GM18858 (cell line): ENCODE measurements at regions not wholly inside any gene's neighbourhood (a gene's known extent, or its start where the extent isn't known, plus 50 kb on each side); places are given as distances from the start of the nearest gene placed in this dataset.
"Not testable (repeated sequence)": the region's sequence is repeated elsewhere in the genome, so short reads cannot be mapped to it uniquely, and the experiment has no call there.

Source experiments
- ATAC-seq: cut with Tn5 transposase; IDR thresholded peaks from one replicate; pipeline ENCODE4 v1.9.1; 2021; ENCODE audit not compliant: unreplicated experiment

- no peak for ATAC-seq
Observed at GRCh38 chr5:165014439-165014838, 1509.0 kb downstream of the MAT2B start.

- no peak for ATAC-seq
Observed at GRCh38 chr5:165015126-165015525, 1509.7 kb downstream of the MAT2B start.

- no peak for ATAC-seq
Observed at GRCh38 chr5:165015547-165015946, 1510.1 kb downstream of the MAT2B start.

GRCh38 chr5:165026971-165027370 is 1521.6 kb downstream of the MAT2B start:
- ATAC-seq, result no peak

- ATAC-seq, result no peak
Observed at GRCh38 chr5:165028356-165028755, 1522.9 kb downstream of the MAT2B start.

GRCh38 chr5:165029099-165029870 is 1523.9 kb downstream of the MAT2B start:
- no peak for ATAC-seq

GRCh38 chr5:165030971-165031370 is 1525.6 kb downstream of the MAT2B start:
- ATAC-seq, result no peak

GRCh38 chr5:165031371-165031770 is 1526.0 kb downstream of the MAT2B start:
- ATAC-seq, result no peak

GRCh38 chr5:165035520-165035919 is 1530.1 kb downstream of the MAT2B start:
- ATAC-seq, result no peak

GRCh38 chr5:165039748-165040147 is 1534.3 kb downstream of the MAT2B start:
- no peak for ATAC-seq

- ATAC-seq, result not testable (repeated sequence)
Observed at GRCh38 chr5:165045941-165046340, 1540.5 kb downstream of the MAT2B start.

- no peak for ATAC-seq
Observed at GRCh38 chr5:165055476-165055875, 1550.1 kb downstream of the MAT2B start.

- ATAC-seq, result no peak
Observed at GRCh38 chr5:165057145-165057544, 1551.7 kb downstream of the MAT2B start.

GRCh38 chr5:165066751-165067385 is 1561.4 kb downstream of the MAT2B start:
- no peak for ATAC-seq

GRCh38 chr5:165076686-165077085 is 1571.3 kb downstream of the MAT2B start:
- ATAC-seq, result no peak

- no peak for ATAC-seq
Observed at GRCh38 chr5:165079389-165079788, 1574.0 kb downstream of the MAT2B start.

- no peak for ATAC-seq
Observed at GRCh38 chr5:165083394-165083793, 1578.0 kb downstream of the MAT2B start.

GRCh38 chr5:165086465-165086864 is 1581.0 kb downstream of the MAT2B start:
- ATAC-seq, result no peak

- no peak for ATAC-seq
Observed at GRCh38 chr5:165094782-165095181, 1589.4 kb downstream of the MAT2B start.

GRCh38 chr5:165101709-165102108 is 1596.3 kb downstream of the MAT2B start:
- no peak for ATAC-seq

GRCh38 chr5:165104611-165105010 is 1599.2 kb downstream of the MAT2B start:
- no peak for ATAC-seq

GRCh38 chr5:165108809-165109208 is 1603.4 kb downstream of the MAT2B start:
- no peak for ATAC-seq

GRCh38 chr5:165119175-165119574 is 1613.8 kb downstream of the MAT2B start:
- no peak for ATAC-seq
